ENCODE measurements at regions not wholly inside any gene's neighbourhood (a gene's known extent, or its start where the extent isn't known, plus 50 kb on each side); places are given as distances from the start of the nearest gene placed in this dataset.
"Not testable (repeated sequence)": the region's sequence is repeated elsewhere in the genome, so short reads cannot be mapped to it uniquely, and the experiment has no call there.

DNA sequence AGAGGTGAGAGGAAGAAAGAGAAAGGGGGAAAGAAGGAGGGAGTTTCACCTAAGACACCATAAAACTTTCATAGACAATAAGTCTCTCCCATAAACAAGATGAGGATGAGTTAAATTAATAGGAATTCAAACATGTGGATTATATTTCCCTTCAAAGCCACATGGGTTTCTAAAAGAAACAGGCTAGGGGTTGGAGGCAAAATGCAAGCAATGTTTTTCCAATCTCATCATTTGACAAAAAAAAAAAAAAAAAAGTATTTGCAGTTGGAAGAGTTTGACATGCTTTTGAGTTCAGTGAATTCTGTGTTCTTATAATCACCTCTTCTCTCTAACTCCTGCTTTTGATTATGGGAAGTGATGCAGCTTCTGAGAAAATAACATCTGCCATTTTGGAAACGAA, 186.1 kb upstream of the ADRA1D start:
- Histone ChIP-seq H2AFZ (ENCODE audit: low read length) (no peak overlapping the region), H3K36me3 (ENCODE audit: insufficient read depth, low read length) (no peaks in the 10 kb centered on the region), H3F3A (ENCODE audit: insufficient read depth, low read length) (no peaks in the 10 kb centered on the region), H3K9me3 (ENCODE audit: low read length) (no peaks in the 10 kb centered on the region), H3K27me3 (ENCODE audit: insufficient read depth, low read length) (0 out of 2 replicates have a peak, but pooled peaks cover 3% of the 10 kb centered on the region), H3K79me2 (ENCODE audit: insufficient read depth, low read length) (no peaks in the 10 kb centered on the region), H3K4me2 (ENCODE audit: low read length) (no peak overlapping the region), H3K27ac (ENCODE audit: low read depth, low read length, poor library complexity, severe bottlenecking) (no peak overlapping the region), H3K9ac (ENCODE audit: low read length) (no peak overlapping the region), H3K4me1 (ENCODE audit: insufficient read depth, low read length, severe bottlenecking) (no peaks in the 10 kb centered on the region), H3K4me3 (ENCODE audit: low read depth, low read length, poor library complexity, severe bottlenecking) (no peak overlapping the region), H4K20me1 (ENCODE audit: insufficient read depth, low read length) (no peaks in the 10 kb centered on the region), H3K9me2 (ENCODE audit: low read depth, low read length) (no peaks in the 10 kb centered on the region)
- TF ChIP-seq EZH2 (IDR thresholded peaks at IDR 0.05; ENCODE audit: borderline replicate concordance, low read length): no peak
- TF ChIP-seq, protein P1, sequence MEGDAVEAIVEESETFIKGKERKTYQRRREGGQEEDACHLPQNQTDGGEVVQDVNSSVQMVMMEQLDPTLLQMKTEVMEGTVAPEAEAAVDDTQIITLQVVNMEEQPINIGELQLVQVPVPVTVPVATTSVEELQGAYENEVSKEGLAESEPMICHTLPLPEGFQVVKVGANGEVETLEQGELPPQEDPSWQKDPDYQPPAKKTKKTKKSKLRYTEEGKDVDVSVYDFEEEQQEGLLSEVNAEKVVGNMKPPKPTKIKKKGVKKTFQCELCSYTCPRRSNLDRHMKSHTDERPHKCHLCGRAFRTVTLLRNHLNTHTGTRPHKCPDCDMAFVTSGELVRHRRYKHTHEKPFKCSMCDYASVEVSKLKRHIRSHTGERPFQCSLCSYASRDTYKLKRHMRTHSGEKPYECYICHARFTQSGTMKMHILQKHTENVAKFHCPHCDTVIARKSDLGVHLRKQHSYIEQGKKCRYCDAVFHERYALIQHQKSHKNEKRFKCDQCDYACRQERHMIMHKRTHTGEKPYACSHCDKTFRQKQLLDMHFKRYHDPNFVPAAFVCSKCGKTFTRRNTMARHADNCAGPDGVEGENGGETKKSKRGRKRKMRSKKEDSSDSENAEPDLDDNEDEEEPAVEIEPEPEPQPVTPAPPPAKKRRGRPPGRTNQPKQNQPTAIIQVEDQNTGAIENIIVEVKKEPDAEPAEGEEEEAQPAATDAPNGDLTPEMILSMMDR (IDR thresholded peaks at IDR 0.05; ENCODE audit: low read length): no peak

DNA sequence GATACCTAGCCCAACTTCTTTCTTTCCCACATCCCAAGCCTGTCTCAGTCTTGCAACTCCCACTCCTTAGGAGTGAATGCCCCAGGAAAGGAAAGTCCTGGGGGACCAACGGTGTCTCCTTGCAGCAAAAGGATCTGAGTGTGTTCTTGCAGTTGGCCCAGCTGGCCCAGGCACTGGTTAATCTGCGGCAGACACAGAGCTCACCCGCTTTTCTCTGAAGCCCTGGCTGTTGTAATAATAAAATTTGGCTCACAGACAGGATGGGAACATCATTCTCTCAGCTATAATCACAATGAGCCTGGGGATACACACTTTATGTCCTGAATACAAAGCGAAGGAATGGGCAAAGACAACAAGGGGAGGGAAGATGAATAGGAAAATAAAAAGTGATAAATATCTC, 185.6 kb upstream of the ADRA1D start:
- Histone ChIP-seq H3K4me1 (ENCODE audit: insufficient read depth, low read length, severe bottlenecking) (no peaks in the 10 kb centered on the region), H3K9me2 (ENCODE audit: low read depth, low read length) (no peaks in the 10 kb centered on the region), H3K27me3 (ENCODE audit: insufficient read depth, low read length) (0 out of 2 replicates have a peak, but pooled peaks cover 3% of the 10 kb centered on the region), H3K27ac (ENCODE audit: low read depth, low read length, poor library complexity, severe bottlenecking) (no peak overlapping the region), H4K20me1 (ENCODE audit: insufficient read depth, low read length) (no peaks in the 10 kb centered on the region), H3F3A (ENCODE audit: insufficient read depth, low read length) (no peaks in the 10 kb centered on the region), H2AFZ (ENCODE audit: low read length) (no peak overlapping the region), H3K36me3 (ENCODE audit: insufficient read depth, low read length) (no peaks in the 10 kb centered on the region), H3K4me2 (ENCODE audit: low read length) (no peak overlapping the region), H3K9me3 (ENCODE audit: low read length) (no peaks in the 10 kb centered on the region), H3K79me2 (ENCODE audit: insufficient read depth, low read length) (no peaks in the 10 kb centered on the region), H3K4me3 (ENCODE audit: low read depth, low read length, poor library complexity, severe bottlenecking) (no peak overlapping the region), H3K9ac (ENCODE audit: low read length) (no peak overlapping the region)
- TF ChIP-seq, protein P1 (IDR thresholded peaks at IDR 0.05; ENCODE audit: low read length): no peak
- no peak for TF ChIP-seq EZH2 (IDR thresholded peaks at IDR 0.05; ENCODE audit: borderline replicate concordance, low read length)

DNA sequence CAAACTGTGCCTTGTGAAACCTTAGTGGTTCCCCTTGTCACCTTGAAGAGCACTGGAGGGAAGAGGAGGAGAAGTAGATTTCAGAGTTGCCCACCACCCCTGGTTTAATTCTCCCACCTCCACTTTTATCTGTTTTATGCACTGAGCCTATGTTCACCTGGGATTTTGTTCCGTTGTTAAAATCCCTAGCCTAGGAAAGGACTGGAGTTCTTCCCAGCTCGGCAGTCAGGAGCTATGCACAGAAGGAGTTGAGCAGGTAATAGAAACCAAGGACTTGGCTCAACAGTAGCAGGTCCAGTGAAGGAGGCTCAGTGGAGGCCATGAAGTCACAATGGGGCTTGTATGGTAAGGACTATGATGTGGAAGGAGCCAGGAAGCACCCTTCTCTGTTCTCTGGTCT, 182.4 kb upstream of the ADRA1D start:
- H3K79me2 ChIP-seq (ENCODE audit: insufficient read depth, low read length): no peaks in the 10 kb centered on the region
- no peaks in the 10 kb centered on the region for H4K20me1 ChIP-seq (ENCODE audit: insufficient read depth, low read length)
- H3K9me3 ChIP-seq (ENCODE audit: low read length): no peaks in the 10 kb centered on the region
- no peaks in the 10 kb centered on the region for H3K27me3 ChIP-seq (ENCODE audit: insufficient read depth, low read length)
- no peak overlapping the region for H3K9ac ChIP-seq (ENCODE audit: low read length)
- no peaks in the 10 kb centered on the region for H3F3A ChIP-seq (ENCODE audit: insufficient read depth, low read length)
- H3K36me3 ChIP-seq (ENCODE audit: insufficient read depth, low read length): no peaks in the 10 kb centered on the region
- no peak overlapping the region for H3K4me2 ChIP-seq (ENCODE audit: low read length)
- H3K27ac ChIP-seq (ENCODE audit: low read depth, low read length, poor library complexity, severe bottlenecking): no peak overlapping the region
- no peaks in the 10 kb centered on the region for H3K9me2 ChIP-seq (ENCODE audit: low read depth, low read length)
- no peaks in the 10 kb centered on the region for H3K4me1 ChIP-seq (ENCODE audit: insufficient read depth, low read length, severe bottlenecking)
- H3K4me3 ChIP-seq (ENCODE audit: low read depth, low read length, poor library complexity, severe bottlenecking): no peak overlapping the region
- no peak for TF ChIP-seq EZH2 (IDR thresholded peaks at IDR 0.05; ENCODE audit: borderline replicate concordance, low read length)
- TF ChIP-seq, protein P1 (IDR thresholded peaks at IDR 0.05; ENCODE audit: low read length): no peak
- H2AFZ ChIP-seq (ENCODE audit: low read length): no peak overlapping the region

DNA sequence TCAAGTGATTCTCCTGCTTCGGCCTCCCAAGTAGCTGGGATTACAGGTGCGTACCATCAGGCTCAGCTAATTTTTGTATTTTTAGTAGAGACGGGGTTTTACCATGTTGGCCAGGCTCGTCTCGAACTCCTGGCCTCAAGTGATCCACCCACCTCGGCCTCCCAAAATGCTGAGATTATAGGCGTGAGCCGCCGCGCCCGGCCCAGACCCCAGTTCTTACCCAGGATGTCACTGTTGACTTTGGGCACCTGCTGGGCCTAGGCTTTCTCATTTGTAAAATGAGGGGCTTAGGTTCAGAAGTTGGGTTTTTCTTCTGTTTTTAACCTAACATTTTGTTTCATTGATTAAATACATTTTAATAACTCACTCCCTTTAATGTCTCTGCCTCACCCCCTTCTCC, 181.7 kb upstream of the ADRA1D start:
- H3K27me3 ChIP-seq (ENCODE audit: insufficient read depth, low read length); H3K4me3 ChIP-seq (ENCODE audit: low read depth, low read length, poor library complexity, severe bottlenecking); H2AFZ ChIP-seq (ENCODE audit: low read length); H3F3A ChIP-seq (ENCODE audit: insufficient read depth, low read length); H3K79me2 ChIP-seq (ENCODE audit: insufficient read depth, low read length); H4K20me1 ChIP-seq (ENCODE audit: insufficient read depth, low read length); H3K4me1 ChIP-seq (ENCODE audit: insufficient read depth, low read length, severe bottlenecking); H3K36me3 ChIP-seq (ENCODE audit: insufficient read depth, low read length); H3K9me3 ChIP-seq (ENCODE audit: low read length); H3K9me2 ChIP-seq (ENCODE audit: low read depth, low read length); H3K4me2 ChIP-seq (ENCODE audit: low read length); H3K9ac ChIP-seq (ENCODE audit: low read length); H3K27ac ChIP-seq (ENCODE audit: low read depth, low read length, poor library complexity, severe bottlenecking): not testable (repeated sequence)
